ENCODE measurements at regions not wholly inside any gene's neighbourhood (a gene's known extent, or its start where the extent isn't known, plus 50 kb on each side); places are given as distances from the start of the nearest gene placed in this dataset.

DNA sequence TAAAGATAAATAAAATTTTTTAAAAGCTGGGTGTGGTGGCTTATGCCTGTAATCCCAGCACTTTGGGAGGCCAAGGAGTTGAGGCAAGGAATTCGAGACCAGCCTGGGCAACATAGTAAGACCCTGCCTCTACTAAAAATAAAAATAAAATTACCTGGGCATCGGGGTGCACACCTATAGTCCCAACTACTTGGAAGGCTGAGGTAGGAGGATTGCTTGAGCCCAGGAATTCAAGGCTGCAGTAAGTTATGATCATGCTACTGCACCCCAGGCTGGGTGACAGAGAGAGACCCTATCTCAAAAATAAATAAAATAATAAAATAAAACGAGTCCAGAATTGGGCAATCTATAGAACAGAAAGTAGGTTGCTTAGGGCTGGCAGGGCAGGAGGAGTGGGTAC is 228.7 kb downstream of the BCAS1 start:
- no peaks in the 10 kb centered on the region for H3K27me3 ChIP-seq (replicated peaks in 1 of 7)
- no peaks in the 10 kb centered on the region for H3K9me3 ChIP-seq
- H3K36me3 ChIP-seq, result no peaks in the 10 kb centered on the region
- no peak for DNase-seq
- intact Hi-C loops (cut with DNase I; ENCODE audit: low total_unique reads), result loop anchor here (10.0 kb wide), 1 partner anchor 97 kb away; no protein-coding TSS in a partner anchor
- 64 to 96% (median 89%) methylated on average over 2 to 3 of the region's 3 CpGs for WGBS, 5 donors
- H3K27ac ChIP-seq, result peak overlapping the region; percentile 55 to 88 (median 78)
- H3K4me3 ChIP-seq, result no peak overlapping the region
- no peak for TF ChIP-seq POLR2AphosphoS5 (IDR thresholded peaks at IDR 0.05)
- TF ChIP-seq, protein P1, sequence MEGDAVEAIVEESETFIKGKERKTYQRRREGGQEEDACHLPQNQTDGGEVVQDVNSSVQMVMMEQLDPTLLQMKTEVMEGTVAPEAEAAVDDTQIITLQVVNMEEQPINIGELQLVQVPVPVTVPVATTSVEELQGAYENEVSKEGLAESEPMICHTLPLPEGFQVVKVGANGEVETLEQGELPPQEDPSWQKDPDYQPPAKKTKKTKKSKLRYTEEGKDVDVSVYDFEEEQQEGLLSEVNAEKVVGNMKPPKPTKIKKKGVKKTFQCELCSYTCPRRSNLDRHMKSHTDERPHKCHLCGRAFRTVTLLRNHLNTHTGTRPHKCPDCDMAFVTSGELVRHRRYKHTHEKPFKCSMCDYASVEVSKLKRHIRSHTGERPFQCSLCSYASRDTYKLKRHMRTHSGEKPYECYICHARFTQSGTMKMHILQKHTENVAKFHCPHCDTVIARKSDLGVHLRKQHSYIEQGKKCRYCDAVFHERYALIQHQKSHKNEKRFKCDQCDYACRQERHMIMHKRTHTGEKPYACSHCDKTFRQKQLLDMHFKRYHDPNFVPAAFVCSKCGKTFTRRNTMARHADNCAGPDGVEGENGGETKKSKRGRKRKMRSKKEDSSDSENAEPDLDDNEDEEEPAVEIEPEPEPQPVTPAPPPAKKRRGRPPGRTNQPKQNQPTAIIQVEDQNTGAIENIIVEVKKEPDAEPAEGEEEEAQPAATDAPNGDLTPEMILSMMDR (IDR thresholded peaks at IDR 0.05 in 8 of 11, conservative IDR thresholded peaks at IDR 0.05 in 3 of 11), result no peak
- no peak for TF ChIP-seq POLR2A (IDR thresholded peaks at IDR 0.05)
- peaks cover 25 to 94% (median 75%) of the 10 kb centered on the region in 6 donors for H3K4me1 ChIP-seq

DNA sequence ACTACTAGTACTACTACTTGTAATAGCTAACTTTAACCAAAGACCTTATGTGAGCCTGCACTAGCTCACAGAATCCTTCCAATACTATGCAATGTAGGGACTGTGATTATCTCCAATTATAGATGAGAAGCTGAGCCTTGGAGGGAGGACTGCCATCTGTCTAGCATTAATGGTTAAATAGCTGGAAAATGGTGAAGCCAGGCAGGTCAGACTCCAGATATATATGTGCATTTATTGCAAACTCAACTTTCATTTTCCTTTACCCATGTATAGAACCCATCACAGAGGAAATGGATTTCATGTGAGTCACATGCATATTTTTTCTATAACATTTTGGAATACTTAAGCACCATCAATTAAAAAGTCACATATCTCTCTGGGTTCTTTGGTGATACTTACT is 229.9 kb downstream of the BCAS1 start:
- Histone ChIP-seq H3K4me3 (no peak overlapping the region), H3K4me1 (peaks cover 21 to 94% (median 70%) of the 10 kb centered on the region in 6 donors), H3K36me3 (no peaks in the 10 kb centered on the region), H3K27ac (peak overlapping the region; percentile 14 to 88 (median 84)), H3K27me3 (replicated peaks in 1 of 7) (no peaks in the 10 kb centered on the region), H3K9me3 (no peaks in the 10 kb centered on the region)
- TF ChIP-seq, protein P1 (IDR thresholded peaks at IDR 0.05 in 8 of 11, conservative IDR thresholded peaks at IDR 0.05 in 3 of 11), result no peak
- TF ChIP-seq POLR2A (IDR thresholded peaks at IDR 0.05) (no peak), POLR2AphosphoS5 (IDR thresholded peaks at IDR 0.05) (no peak)
- DNase-seq, result no peak
- intact Hi-C loops (cut with DNase I; ENCODE audit: low total_unique reads), result loop anchor here (10.0 kb wide), 1 partner anchor 96 kb away; no protein-coding TSS in a partner anchor

DNA sequence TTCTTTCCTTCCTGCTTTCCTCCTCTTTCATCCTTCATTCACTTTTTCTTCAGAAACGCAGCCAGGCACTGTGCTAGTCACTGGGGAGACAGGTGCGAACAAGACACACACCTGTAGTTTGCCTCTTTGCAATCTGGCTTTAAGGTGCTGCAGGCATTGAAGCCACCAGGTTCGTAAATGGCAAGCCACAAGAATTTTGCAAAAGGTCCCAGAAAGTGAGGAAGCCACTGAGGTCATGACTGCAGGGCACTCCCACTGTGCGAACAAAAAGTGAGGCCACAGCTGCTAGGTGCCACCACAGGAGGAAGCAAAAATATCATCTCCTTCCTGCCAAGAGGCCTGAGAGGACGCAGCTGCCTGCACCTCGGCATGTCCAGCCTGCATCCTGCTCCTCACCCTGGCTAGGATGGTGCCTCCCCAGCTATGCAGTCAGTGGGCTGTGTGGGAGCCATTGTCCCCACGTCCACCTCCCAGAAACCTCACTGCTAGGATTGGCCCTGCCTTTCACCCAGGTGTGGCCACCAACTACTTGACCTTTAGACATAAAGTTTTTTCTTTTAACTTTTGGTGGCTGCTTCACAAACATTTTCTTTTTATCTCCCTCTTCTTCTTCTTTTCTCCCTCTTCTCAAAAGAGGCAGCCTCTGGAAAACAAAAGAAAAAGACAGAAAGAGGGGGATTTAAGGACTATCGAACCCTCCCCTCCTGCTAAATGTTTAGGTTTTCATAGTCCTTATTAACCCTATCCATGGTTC is 230.8 kb downstream of the BCAS1 start:
- DNase-seq, result peak; percentile 92
- Histone ChIP-seq H3K27me3 (replicated peaks in 1 of 7) (no peaks in the 10 kb centered on the region), H3K4me1 (peaks cover 21 to 94% (median 71%) of the 10 kb centered on the region in 6 donors), H3K27ac (peak overlapping the region; percentile 57 to 88 (median 84)), H3K36me3 (no peaks in the 10 kb centered on the region), H3K4me3 (peak overlapping the region in 1 of 8 donors; percentile 38), H3K9me3 (no peaks in the 10 kb centered on the region)
- TF ChIP-seq, protein P1 (IDR thresholded peaks at IDR 0.05 in 8 of 11, conservative IDR thresholded peaks at IDR 0.05 in 3 of 11), result peak in 4 of 11 experiments; percentile 6 to 45 (median 39)
- TF ChIP-seq POLR2A (IDR thresholded peaks at IDR 0.05) (no peak), POLR2AphosphoS5 (IDR thresholded peaks at IDR 0.05) (peak; percentile 75 to 90 (median 87))
- intact Hi-C loops (cut with DNase I; ENCODE audit: low total_unique reads), result loop anchor here (10.0 kb wide), 1 partner anchor 95 kb away; no protein-coding TSS in a partner anchor
- WGBS, 5 donors, result 17 to 29% (median 25%) methylated on average over 8 of the region's 8 CpGs

DNA sequence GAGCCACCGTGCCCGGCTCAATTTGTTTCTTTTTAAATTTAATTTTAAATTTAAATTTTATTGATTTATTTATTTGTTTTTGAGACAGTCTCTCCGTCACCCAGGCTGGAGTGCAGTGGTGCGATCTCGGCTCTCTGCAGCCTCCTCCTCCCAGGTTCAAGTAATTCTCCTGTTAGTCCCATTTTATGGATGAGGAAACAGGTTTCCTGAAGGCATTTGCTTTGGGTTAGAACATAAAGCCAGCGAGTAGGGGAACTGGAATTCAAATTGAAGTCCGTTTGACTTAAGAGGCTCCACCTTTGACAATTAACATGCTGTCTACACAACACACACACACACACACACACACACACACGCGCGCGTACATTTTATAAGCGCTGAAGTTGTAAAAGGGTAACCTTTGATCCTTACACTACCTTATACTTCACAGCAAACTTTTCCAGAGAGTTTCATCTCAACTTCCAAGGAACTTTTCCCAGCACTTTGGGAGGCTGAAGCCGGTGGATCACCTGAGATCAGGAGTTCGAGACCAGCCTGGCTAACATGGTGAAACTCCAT is 232.0 kb downstream of the BCAS1 start:
- Histone ChIP-seq H3K4me3 (peak overlapping the region in 1 of 8 donors; percentile 38), H3K4me1 (peaks cover 22 to 95% (median 77%) of the 10 kb centered on the region in 6 donors), H3K27ac (peak overlapping the region; percentile 57 to 88 (median 84)), H3K9me3 (no peaks in the 10 kb centered on the region), H3K27me3 (replicated peaks in 1 of 7) (no peaks in the 10 kb centered on the region), H3K36me3 (no peaks in the 10 kb centered on the region)
- DNase-seq, result no peak
- WGBS, 5 donors, result 76 to 87% (median 78%) methylated on average over 14 of the region's 14 CpGs
- intact Hi-C loops (cut with DNase I; ENCODE audit: low total_unique reads), result no loop called here
- TF ChIP-seq POLR2AphosphoS5 (IDR thresholded peaks at IDR 0.05), result no peak
- TF ChIP-seq POLR2A (IDR thresholded peaks at IDR 0.05), result no peak
- TF ChIP-seq, protein P1 (IDR thresholded peaks at IDR 0.05 in 8 of 11, conservative IDR thresholded peaks at IDR 0.05 in 3 of 11), result no peak

All from spleen (tissue), 11 donors.